ENCODE measurements at regions not wholly inside any gene's neighbourhood (a gene's known extent, or its start where the extent isn't known, plus 50 kb on each side); places are given as distances from the start of the nearest gene placed in this dataset.

DNA sequence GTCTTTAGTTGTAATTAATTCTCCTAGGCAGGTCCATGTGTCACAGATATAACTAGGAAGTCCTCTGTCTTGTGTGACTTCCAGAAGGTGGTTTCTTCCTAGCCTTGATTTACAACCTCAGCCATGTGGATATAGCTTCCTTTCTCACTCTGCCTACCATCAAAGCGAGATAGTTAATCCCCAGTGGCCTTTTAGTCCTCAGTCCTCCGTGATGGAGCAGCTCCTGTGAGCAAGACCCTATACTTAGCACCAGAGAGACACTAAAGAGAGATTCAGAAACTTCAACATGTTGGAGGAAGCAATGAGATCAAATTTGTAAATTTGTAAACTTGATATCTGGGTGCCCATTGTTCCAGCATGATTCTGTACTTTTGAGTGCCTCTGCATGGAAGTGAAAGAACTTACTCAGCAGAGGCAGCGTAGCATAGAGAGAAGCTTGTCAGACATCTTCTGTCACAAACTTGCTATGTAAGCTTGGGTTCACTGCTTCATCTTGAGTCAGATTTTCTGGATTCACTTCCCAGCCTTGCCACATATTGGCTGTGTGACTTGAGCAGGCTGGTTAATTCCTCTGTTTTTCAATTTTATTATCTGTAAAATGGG, 170.2 kb upstream of the NR3C1 start:
- no peak for TF ChIP-seq CTCF (IDR thresholded peaks at IDR 0.05; ENCODE audit: insufficient read depth, low read depth, low read length, missing control alignments)
- peak; percentile 46 for DNase-seq (ENCODE audit: low read depth)
- H3K4me3 ChIP-seq (ENCODE audit: low read depth, low read length), result no peak overlapping the region

DNA sequence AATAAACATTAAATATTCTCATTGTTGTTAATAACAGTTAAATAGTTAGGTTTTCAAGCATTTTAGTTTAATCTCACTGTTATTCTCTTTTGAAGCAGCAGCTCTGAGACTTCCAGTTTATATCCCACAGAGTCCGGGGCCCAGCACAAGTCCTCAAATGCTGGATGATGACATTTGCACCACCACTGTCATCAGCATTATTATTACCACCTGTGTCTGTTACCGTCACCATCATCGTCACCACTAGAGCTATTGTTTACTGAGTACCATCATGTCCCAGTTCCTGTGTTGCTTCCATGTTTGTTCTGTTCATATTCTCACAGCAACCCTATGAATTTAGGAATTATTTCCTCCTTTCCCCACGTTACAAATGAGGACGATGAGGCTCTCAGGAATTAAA, 169.2 kb upstream of the NR3C1 start:
- no peak for TF ChIP-seq CTCF (IDR thresholded peaks at IDR 0.05; ENCODE audit: insufficient read depth, low read depth, low read length, missing control alignments)
- DNase-seq (ENCODE audit: low read depth), result no peak
- H3K4me3 ChIP-seq (ENCODE audit: low read depth, low read length), result no peak overlapping the region

DNA sequence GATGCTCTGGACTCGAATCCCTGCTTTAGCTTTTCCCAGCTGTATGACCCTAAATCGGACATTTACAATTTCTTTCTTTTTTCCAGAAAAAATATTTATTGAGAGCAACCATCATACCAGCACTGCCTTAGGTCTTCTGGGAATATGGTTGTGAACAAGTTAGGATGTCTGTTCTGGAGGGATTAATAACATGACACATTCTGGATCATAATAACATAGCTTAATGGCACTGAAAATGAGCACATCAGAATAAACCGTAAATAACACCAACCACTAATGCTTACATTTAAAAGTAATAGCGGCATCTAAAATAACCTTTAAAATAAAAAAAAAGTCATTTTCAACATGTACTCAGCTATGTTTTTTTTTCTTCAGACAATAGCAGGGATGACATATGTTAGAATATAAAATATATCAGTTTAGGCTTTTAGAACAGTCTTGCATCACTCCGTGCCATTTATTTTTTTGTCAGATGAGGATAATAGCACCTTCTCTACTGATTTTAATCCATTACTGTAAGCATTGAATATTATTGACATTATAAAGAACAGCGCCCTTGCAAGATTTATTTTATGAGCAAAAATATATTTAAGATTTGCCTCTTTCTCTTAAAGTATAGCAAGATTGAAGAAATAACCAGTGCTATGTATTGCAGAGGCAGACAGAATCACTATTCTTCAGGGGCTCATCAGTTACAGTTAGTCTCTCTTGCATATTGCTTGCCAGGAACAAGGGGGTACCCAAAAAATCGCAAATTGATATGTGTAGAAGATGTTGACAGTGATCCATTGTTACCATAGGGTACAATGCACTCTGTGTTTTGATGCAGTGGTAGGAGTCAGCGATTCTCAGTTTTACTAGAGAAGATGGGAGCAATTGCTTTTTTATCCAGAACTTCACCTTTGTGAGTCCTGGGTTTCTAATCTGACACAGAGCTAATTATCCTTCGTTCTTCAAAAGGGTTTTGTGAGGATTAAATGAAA, 168.4 kb upstream of the NR3C1 start:
- TF ChIP-seq CTCF (IDR thresholded peaks at IDR 0.05; ENCODE audit: insufficient read depth, low read depth, low read length, missing control alignments), result no peak
- no peak for DNase-seq (ENCODE audit: low read depth)
- H3K4me3 ChIP-seq (ENCODE audit: low read depth, low read length), result no peak overlapping the region

GRCh38 chr5:143570989-143571388, 167.5 kb upstream of the NR3C1 start:
- TF ChIP-seq CTCF (IDR thresholded peaks at IDR 0.05; ENCODE audit: insufficient read depth, low read depth, low read length, missing control alignments), result no peak
- DNase-seq (ENCODE audit: low read depth), result no peak
- no peak overlapping the region for H3K4me3 ChIP-seq (ENCODE audit: low read depth, low read length)

DNA sequence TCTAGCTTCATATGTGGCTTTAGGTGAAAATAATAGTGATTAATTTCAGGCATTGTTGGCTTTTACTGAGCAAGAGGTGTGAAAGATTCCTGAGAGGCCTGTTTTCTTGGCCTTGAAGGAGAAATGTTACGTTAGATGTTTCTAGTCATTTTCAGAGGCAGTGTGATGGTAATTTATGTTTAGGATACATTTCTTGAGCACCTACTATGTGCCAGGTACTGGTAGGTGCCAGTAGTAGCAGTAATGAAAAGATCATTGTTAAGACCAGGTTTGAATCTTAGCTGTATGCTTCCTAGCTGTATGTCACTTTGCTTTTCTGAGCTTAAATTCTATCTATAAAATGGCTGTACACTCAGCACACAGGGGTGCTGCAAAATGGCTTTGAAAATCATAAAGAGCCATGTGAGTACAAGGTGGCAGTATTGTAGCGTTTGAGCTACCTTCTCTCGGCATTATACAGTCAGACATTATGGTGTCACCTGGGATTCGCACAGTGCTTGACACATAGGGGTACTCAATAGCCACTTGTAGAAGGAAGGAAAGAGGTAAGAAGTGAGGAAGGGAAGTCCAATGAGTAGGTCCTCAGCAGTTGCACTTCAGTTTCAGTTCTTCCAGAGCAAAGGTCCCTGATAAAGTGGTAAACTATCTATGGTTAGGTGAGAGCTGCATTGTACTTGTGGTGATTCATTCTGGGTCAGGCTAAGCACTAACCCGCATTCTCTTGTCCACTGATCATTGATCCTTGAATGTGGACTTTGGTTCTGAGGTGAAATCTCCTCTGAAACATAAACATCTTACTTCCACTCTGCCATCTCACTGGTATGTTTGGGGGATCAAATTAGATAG, 166.5 kb upstream of the NR3C1 start:
- H3K4me3 ChIP-seq (ENCODE audit: low read depth, low read length), result no peak overlapping the region
- DNase-seq (ENCODE audit: low read depth), result no peak
- no peak for TF ChIP-seq CTCF (IDR thresholded peaks at IDR 0.05; ENCODE audit: insufficient read depth, low read depth, low read length, missing control alignments)

DNA sequence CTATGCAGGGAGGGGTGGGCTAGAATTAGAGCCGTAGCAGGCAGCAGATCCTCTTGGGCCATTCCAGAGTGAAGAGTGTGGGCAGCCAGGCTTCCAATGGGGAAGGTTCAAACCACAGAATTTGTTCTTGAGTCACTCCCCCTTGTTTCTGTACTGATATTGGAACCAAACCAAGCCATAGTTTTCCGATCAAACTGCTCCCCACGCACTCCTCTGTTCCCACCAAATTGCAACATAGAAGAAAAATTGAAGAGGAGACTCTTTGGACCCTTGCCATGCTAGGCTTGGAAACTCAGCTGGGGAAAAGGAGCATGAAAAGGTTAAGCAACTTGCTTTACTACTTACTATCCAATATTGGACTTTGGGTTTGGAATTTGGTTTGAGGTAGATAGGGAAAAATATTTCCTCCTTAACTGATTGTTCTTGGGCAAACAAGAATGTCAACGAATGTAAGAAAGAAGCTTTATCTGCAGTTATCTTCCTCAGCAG, 165.8 kb upstream of the NR3C1 start:
- TF ChIP-seq CTCF (IDR thresholded peaks at IDR 0.05; ENCODE audit: insufficient read depth, low read depth, low read length, missing control alignments), result no peak
- H3K4me3 ChIP-seq (ENCODE audit: low read depth, low read length), result no peak overlapping the region
- no peak for DNase-seq (ENCODE audit: low read depth)

Measured in GM12865 (cell line).